ENCODE measurements at regions not wholly inside any gene's neighbourhood (a gene's known extent, or its start where the extent isn't known, plus 50 kb on each side); places are given as distances from the start of the nearest gene placed in this dataset.
"Not testable (repeated sequence)": the region's sequence is repeated elsewhere in the genome, so short reads cannot be mapped to it uniquely, and the experiment has no call there.

DNA sequence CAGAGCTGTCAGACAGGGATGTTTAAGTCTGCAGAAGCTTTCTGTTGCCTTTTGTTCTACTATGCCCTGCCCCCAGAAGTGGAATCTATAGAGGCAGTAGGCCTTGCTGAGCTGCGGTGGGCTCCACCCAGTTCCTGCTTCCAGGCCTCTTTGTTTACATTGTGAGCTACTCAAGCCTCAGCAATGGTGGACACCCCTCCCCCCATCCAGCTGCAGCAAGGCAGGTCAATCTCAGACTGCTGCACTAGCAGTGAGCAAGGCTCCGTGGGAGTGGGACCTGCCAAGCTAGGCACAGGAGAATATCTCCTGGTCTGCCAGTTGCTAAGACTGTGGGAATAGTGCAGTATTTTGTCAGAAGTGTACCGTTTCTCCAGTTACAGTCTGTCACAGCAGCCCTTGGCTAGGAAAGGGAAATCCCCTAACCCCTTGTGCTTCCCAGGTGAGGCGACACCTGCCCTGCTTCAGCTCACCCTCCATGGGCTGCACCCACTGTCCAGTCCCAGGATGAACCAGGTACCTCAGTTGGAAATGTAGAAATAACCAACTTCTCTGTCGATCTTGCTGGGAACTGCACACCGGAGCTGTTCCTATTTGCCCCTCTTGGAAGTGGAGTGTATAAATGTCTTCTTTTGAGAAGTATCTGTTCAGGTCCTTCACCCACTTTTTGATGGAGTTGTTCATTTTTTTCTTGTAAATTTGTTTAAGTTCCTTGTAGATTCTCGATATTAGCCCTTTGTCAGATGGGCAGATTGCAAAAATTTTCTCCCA is 213.5 kb upstream of the SLC38A2 start:
- intact Hi-C loops (cut with DNase I): no loop called here
- no peak for DNase-seq
- no peak for ATAC-seq (ENCODE audit: poor library complexity)

DNA sequence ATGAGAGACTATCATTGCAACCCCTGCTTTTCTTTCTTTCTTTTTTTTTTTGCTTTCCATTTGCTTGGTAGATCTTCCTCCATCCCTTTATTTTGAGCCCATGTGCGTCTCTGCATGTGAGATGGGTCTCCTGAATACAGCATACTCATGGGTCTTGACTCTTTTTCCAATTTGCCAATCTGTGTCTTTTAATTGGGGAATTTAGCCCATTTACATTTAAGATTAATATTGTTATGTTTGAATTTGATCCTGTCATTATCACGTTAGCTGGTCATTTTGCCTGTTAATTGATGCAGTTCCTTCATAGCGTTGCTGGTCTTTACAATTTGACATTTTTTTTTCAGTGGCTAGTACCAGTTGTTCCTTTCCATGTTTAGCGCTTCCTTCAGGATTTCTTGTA is 211.5 kb upstream of the SLC38A2 start:
- ATAC-seq (ENCODE audit: poor library complexity); intact Hi-C loops (cut with DNase I); DNase-seq: not testable (repeated sequence)

DNA sequence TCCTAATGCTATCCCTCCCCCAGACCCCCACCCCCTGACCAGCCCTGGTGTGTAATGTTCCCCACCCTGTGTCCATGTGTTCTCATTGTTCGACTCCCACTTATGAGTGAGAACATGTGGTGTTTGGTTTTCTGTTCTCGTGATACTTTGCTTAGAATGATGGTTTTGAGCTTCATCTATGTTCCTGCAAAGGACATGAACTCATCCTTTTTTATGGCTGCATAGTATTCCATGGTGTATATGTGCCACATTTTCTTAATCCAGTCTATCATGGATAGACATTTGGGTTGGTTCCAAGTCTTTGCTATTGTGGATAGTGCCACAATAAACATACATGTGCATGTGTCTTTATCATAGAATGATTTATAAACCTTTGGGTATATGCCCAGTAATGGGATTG is 209.4 kb upstream of the SLC38A2 start:
- ATAC-seq (ENCODE audit: poor library complexity); DNase-seq; intact Hi-C loops (cut with DNase I): not testable (repeated sequence)

DNA sequence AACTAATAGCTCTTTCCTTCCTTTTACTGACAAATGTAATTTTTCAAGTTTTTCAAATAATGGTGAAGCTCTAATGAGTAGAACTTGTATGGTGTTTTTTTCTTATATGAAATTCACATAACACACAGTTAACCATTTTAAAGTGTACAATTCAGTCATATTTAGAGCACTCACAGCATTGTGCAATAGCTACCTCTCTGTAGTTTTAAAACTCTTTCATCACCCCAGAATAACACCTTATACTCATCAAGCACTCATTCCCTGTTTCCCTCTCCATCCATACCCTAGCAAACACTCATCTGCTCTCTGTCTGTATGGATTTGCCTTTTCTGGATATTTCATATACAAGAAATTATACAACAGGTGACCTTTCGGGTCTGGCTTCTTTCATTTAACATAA is 207.9 kb upstream of the SLC38A2 start:
- ATAC-seq (ENCODE audit: poor library complexity) (no peak), DNase-seq (no peak)
- intact Hi-C loops (cut with DNase I): no loop called here

DNA sequence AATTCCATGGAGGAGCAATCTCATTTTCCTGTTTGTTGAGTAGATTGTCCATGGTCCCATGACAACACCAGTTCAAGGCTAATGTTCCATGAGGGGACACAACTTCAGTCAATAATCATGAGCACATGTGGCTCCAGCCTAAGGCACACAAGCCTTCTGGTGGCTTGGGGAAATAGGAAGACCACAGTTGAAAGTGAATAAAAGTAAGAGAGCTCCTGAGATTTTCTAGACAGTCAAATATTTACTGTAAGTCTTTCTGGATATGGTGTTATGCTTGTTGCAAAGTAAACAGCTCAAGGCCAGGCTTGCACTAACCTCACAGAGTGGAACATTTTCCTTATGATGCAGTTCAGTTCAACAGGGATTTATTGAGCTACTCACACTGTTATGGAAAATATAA is 206.9 kb upstream of the SLC38A2 start:
- intact Hi-C loops (cut with DNase I): no loop called here
- DNase-seq (no peak), ATAC-seq (ENCODE audit: poor library complexity) (no peak)

DNA sequence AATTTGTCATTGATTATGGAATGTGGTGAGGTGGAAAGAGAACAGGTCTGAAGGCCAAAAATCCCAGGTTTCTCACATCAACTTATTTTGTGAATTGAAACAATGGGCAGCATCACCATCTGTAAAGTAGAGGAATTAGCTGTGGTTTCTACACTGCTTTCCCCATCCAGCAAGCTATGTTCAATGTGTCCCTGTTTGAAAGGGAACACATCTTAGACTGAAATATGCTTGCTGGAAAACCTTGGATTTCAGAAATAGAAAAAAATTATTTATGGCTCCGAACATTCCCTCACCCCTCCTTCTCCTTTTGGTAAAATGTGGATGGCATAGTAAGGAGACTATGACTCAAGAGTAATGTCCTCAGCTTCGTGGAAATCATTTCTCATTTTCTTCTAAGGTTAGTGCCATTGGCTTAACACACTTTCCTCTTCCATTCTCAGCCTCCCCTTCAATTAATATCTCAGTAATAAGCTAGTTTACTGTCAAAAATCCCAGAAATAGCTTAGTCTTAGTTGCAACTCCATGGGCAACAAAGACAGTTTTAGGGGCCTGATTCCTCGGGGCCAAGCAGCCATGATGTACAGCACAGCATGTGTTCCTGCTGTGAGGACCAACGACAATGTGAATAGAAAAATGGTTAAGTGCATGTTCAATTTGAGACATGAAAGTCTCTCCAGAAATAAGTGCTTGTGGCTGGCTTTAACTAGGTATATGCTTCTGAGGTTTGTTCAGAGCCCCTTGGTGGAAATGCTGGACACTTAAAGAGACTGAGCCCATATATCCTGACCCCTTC is 205.8 kb upstream of the SLC38A2 start:
- intact Hi-C loops (cut with DNase I): no loop called here
- ATAC-seq (ENCODE audit: poor library complexity) (no peak), DNase-seq (no peak)

DNA sequence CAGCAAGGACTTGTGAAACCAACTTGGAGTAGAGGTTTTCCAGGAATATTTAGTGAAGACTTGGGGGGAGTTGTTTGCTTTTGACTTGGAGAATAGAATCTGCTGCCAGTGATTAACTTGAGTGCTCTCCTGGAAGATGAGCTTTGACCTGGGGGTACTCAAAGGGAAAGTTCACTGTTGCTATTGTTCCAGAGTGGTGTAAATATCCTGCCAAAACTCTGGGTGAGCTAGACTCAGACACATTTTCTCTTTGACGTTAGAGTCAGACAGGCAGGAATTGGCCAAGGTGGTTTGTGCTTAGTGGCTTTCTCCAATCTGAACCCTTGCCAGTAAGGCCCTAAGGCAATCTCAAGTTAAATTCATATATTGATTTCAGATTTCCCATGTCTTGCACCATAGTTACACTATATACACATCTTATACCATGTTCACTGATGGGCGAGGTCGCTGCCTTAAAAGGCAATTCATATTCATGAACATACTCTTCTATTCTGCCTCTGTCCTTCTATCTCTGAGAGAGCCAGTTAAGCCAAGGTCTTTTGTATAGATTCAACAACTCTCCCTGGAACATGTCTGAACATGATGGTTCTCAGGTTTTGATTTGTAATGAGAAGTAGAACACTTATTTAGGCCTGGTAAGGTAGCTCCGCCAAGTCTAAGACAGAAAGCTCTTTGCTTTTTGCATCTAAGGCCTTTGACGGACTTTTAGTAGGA is 204.6 kb upstream of the SLC38A2 start:
- DNase-seq: no peak
- ATAC-seq (ENCODE audit: poor library complexity): no peak
- intact Hi-C loops (cut with DNase I): no loop called here

DNA sequence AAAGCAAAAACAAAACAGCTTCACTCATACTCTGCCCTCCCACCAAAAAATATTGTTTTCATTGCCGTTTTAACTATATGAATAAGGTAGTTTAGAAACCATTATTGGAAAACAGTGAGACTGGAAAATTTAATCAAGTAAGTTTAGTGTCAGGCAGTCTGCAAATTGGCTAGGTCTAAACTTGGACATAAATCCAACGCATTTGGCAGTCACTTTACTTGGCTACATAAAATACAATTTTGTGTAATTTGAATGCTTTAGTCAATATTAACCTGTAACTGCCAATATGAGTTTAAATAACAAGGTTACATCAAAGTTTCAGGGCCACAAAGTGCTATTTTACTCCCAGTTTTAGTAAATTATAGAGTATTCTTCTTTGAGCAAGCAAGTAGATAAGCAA is 202.3 kb upstream of the SLC38A2 start:
- ATAC-seq (ENCODE audit: poor library complexity) (no peak), DNase-seq (no peak)
- intact Hi-C loops (cut with DNase I): no loop called here

DNA sequence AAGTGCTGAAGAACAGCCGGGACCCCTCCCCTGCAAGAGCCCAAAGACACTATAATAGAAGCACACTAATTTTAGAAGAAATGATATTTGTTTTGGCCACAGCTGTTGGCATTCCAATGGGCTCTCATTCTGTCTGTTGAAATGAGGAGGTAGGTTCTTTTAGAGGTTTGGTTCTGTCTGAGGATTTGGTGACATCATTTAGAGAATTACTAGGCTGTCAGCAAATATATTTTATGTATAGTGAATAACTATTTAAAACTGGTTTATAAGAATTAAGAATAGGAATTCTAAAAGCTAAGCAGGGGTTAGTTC is 200.7 kb upstream of the SLC38A2 start:
- ATAC-seq (ENCODE audit: poor library complexity) (no peak), DNase-seq (no peak)
- intact Hi-C loops (cut with DNase I): no loop called here

DNA sequence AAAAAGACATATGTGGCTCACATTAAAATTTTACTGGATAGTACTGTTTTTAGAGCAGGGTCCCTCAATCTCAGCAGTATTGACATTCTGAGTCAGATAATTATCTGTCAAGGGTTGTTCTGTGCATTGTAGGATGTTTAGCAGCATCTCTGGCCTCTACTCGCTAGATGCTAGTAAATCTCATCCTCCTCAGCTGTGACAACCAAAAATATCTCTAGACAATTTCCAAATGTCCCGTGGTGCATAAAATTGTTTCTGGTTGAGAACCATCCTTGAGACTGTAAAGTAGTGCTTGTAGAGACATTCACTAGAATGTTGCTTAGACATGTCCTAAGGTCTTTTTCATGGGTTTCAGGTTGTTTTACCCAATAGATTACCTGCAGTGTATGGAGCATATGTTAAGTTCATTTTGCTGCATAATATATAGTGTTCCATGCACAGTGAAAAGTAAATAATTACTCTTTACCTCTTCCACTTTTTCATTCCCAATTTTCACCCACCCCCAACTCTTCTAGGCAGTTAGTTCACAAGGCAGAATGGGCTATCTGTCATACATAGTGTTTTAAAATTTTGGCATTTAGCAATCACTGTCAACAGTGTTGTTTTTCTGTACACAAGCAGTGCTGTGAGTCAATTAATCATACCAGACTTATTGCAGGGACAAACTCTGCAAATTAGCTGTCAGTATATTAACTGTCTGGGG is 200.2 kb upstream of the SLC38A2 start:
- ATAC-seq (ENCODE audit: poor library complexity): no peak
- no peak for DNase-seq
- intact Hi-C loops (cut with DNase I): no loop called here

DNA sequence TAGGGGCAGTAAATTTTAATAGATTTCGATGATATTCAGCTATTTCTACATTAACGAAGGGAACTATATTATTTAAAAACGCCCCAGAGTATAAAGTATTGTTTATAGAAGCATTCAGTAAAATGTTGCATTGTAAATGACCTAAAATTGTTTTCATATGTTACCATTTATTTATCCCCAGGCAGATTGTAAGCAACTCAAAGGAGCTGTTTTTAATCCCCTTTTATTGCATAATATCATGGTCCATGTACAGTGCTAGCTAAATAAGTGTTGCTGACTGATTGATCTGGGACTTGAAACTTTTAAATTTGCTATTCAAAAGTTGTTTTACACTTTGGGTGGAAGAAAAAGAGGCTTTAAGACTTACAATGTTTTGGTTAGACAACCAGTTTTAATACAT is 199.0 kb upstream of the SLC38A2 start:
- ATAC-seq (ENCODE audit: poor library complexity) (no peak), DNase-seq (no peak)
- intact Hi-C loops (cut with DNase I): no loop called here

DNA sequence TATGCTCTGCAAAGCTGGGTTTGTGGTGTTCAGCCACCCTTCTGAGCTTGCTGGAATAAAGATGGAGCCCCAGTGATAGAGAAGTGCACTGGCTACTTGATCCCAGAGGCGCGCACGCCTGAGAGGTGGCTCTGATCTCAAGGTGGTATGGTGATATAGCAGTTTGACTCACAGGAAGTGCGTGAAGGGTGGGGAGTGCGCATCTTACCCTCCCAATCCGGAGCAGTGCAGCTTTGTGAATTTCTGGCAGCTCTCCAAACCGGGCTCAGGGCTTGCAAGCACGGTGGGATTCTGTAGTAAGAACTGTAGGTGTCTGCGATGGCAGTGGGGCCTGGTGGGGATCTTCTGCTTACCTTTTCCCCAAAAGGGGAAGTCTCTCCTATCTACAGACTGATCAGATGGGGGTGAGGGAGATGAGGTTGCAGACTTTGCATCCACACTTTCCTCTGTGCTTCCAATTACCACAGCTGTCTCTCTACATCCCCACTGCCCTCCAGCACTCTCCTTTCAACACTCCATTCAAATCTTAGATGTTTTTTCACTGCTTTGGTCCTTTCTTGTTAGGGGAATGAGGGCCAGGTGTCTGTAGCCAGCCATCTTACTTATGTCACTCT is 197.4 kb upstream of the SLC38A2 start:
- no peak for DNase-seq
- intact Hi-C loops (cut with DNase I): no loop called here
- ATAC-seq (ENCODE audit: poor library complexity): no peak

DNA sequence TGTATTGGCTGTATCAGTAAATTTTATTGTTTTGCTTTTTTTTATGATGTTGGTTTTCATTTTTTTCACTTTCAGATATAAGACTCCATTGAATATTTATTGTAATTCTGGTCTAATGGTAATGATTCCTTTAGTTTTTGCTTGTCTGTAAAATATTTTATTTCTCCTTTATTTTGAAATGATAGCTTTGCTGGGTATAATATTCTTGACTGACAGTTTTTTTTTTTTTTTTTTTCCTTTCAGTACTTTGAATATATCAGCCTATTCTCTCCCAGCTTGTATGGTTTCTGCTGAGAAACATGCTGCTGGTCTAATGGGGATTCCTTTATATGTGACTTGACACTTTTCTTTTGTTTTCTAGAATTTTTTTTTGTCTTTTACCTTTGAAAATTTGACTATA is 195.1 kb upstream of the SLC38A2 start:
- intact Hi-C loops (cut with DNase I): no loop called here
- ATAC-seq (ENCODE audit: poor library complexity): no peak
- DNase-seq: no peak

DNA sequence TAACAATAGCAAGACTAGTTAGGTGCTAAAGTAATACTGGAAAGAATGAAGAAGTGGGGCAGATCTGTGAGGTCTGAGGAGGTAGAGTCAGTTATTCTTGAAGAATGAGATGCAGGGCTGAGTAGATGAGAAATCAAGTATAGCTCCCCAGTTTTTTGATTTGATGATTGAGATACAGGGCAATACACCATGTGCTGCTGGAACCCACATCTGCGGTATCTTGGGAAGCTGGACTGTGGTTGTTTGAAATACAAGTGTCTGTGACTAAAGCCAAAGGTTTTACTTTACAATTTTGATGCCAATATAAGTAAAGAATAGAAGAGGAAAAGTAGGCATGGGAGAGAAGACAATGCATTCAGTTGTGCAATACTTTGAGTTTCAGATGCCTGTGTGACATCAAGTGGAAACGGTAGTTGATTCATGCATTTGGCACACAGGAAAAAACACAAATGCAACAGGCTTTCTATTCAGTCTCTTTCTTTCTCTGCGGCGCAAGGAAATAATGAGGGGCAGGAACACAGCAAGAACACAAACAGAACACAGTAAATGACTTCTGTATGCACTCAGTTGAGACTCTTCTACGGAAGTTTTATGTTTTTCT is 190.2 kb upstream of the SLC38A2 start:
- ATAC-seq (ENCODE audit: poor library complexity) (no peak), DNase-seq (no peak)
- intact Hi-C loops (cut with DNase I): no loop called here

DNA sequence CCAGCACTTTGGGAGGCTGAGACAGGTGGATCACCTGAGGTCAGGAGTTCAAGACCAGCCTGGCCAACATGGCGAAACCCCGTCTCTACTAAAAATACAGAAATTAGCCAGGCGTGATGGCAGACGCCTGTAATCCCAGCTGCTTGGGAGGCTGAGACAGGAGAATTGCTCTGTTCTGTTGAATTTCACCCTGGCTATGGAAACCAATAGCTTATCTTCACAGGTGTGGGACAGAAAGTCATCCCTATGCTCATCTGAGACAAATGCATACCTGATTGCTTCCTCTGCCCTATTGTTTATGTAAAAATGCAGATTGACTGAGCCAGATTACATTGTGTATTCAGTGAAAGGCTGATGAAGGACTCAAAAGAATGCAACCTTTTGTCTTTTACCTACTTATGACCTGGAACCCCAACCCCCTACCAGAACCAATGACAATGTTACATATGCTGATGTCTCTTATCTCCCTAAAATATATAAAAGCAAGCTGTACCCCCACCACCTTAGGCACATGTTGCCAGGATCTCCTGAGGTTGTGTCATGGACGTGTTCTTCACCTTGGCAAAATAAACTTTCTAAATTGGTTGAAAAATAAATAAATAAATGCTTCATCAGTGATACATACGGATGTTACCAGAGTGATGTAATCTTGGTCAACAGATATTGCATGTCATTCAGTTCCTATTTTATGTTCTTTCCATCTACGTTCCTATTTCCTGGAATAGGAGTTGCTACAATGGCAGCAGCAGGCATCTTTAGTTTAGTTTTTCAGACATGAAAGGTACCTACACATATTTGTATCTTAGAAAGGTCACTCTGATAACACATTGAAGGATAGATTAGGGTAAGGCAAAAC is 189.4 kb upstream of the SLC38A2 start:
- DNase-seq; ATAC-seq (ENCODE audit: poor library complexity); intact Hi-C loops (cut with DNase I): not testable (repeated sequence)

DNA sequence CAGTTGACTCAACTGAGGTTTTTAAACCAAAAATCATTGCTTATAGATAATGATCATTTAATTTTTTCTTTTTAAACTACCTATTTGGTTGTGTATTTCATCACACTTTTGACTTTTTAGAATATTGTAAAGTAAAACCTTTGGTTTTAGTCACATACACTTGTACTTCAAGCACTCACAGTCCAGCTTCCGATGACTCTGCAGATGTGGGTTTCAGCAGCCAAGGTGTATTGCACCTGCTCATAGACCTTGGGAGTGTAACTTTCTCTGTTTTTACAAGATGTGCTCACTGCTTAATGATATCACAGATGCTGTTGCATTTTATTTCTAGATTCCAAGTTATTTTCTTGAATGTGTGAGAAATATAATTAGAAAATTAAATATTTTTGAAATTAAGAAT is 188.3 kb upstream of the SLC38A2 start:
- ATAC-seq (ENCODE audit: poor library complexity): no peak
- DNase-seq: no peak
- intact Hi-C loops (cut with DNase I): no loop called here

DNA sequence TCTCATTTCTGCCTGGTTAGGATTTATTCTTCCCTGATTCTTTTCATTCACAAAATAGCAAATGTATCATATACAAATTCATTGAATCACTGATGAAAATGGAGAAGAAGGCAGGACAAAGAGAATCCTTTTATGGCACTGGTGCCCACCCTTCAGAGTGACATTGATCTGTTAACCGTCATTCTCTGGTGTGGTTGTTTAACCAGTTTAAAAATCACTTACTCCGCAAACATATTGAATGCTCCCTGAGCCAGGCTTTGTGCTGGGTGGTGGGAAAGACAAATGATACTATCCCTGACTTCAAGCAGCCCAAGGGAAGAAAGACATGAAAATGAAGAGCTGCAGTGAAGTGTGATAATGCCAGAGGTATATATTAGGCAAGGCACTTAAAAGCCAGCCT is 187.5 kb upstream of the SLC38A2 start:
- ATAC-seq (ENCODE audit: poor library complexity): no peak
- no peak for DNase-seq
- intact Hi-C loops (cut with DNase I): no loop called here

DNA sequence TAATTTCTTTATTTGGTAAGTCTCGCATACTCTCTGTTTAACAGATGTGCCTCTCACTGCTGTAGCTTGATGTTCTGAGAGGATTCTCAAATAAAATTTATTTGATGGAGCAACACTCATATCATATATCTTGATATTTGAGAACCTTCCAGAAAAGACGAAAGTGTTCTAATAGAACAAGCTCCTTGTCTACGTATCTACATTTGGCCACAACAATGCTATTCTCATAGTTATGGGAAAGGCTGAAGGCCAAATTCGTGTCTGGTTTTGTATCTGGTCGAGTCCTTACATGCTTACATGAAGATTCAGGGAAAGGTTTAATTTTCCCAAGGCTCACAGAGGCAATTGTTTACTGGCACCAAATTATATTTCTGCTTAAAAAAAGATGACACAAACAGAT is 186.7 kb upstream of the SLC38A2 start:
- DNase-seq (no peak), ATAC-seq (ENCODE audit: poor library complexity) (no peak)
- intact Hi-C loops (cut with DNase I): no loop called here

All from Right ventricle myocardium superior (tissue), 1 donor.